ENCODE measurements at regions not wholly inside any gene's neighbourhood (a gene's known extent, or its start where the extent isn't known, plus 50 kb on each side); places are given as distances from the start of the nearest gene placed in this dataset.

DNA sequence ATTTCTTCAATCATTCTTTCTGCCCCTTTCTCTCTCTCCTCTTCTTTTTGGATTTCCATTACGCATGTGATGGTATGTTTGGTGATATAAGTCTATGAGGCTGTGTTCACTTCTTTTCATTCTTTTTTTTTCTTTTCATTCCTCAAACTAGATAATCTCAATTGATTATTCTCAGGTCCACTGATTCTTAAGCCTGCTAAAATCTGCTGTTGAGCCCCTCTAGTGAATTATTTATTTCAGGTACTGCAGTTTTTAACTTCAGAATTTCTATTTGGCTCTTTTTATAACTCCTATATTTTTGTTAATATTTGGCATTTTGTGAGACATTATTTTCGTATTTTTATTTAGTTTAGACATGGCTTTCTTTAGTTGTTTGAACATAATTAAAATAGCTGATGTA is 671.3 kb upstream of the NECTIN3 start:
- TF ChIP-seq EZH2 (IDR thresholded peaks at IDR 0.05; ENCODE audit: borderline replicate concordance) (no peak), EZH2phosphoT487 (IDR thresholded peaks at IDR 0.05; ENCODE audit: low read depth, severe bottlenecking, unreplicated experiment) (no peak)
- TF ChIP-seq, protein P1, sequence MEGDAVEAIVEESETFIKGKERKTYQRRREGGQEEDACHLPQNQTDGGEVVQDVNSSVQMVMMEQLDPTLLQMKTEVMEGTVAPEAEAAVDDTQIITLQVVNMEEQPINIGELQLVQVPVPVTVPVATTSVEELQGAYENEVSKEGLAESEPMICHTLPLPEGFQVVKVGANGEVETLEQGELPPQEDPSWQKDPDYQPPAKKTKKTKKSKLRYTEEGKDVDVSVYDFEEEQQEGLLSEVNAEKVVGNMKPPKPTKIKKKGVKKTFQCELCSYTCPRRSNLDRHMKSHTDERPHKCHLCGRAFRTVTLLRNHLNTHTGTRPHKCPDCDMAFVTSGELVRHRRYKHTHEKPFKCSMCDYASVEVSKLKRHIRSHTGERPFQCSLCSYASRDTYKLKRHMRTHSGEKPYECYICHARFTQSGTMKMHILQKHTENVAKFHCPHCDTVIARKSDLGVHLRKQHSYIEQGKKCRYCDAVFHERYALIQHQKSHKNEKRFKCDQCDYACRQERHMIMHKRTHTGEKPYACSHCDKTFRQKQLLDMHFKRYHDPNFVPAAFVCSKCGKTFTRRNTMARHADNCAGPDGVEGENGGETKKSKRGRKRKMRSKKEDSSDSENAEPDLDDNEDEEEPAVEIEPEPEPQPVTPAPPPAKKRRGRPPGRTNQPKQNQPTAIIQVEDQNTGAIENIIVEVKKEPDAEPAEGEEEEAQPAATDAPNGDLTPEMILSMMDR (IDR thresholded peaks at IDR 0.05; ENCODE audit: poor library complexity): no peak

DNA sequence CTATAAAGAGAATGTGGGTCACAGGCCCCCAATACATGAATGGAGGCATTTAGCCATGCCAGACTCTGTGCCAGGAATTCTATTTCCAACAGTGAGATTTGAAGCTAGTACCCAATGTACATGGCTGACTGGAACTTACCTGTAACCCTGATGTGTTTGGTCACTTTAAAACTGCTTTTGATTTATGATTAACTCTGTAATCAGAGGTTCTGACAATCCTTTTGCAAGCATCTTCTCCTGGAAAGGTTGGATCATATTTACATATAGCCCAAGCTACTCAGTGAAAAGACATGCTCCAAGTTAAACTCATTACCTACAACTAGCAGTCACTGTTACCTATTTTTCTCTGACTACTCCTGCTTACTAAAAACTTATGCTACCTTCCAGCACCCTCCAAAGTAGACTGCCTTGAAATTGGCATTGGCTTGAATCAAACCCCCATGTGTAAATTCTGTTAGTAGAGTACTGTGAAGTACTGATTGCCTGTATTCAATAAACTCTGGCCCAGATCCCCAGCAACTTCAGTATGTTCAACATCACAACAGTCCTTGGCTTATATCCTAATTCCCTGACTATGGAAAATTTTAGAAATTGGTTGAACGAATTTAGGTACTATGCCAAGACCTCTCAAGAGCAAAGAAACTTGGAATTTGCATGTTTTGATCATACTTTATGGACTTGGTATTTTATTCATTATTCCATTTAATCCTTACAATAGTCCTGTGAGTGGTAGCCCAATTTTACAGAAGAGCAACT is 665.6 kb upstream of the NECTIN3 start:
- no peaks in the 10 kb centered on the region for H3K9me2 ChIP-seq (replicated peaks; ENCODE audit: insufficient read depth)
- H3K79me2 ChIP-seq: no peaks in the 10 kb centered on the region
- no peak overlapping the region for H2AFZ ChIP-seq
- no peaks in the 10 kb centered on the region for H4K20me1 ChIP-seq (ENCODE audit: insufficient read depth, poor library complexity, severe bottlenecking)
- 95% methylated on average over 1 of the region's 1 CpG for WGBS (ENCODE audit: low lambda C conversion rate, missing lambda C conversion rate)
- no peaks in the 10 kb centered on the region for H3K36me3 ChIP-seq (replicated peaks; ENCODE audit: insufficient read depth, low read depth)
- no peaks in the 10 kb centered on the region for H3K27me3 ChIP-seq
- no peak for DNase-seq (ENCODE audit: low spot score)
- H3K4me1 ChIP-seq (ENCODE audit: insufficient read depth): no peaks in the 10 kb centered on the region
- H3K4me3 ChIP-seq: no peak overlapping the region
- no peak overlapping the region for H3K4me2 ChIP-seq
- H3K9me3 ChIP-seq (ENCODE audit: low read depth): no peaks in the 10 kb centered on the region
- H3K27ac ChIP-seq: no peak overlapping the region
- TF ChIP-seq, protein P1 (IDR thresholded peaks at IDR 0.05; ENCODE audit: poor library complexity): no peak
- no peak for TF ChIP-seq EZH2phosphoT487 (IDR thresholded peaks at IDR 0.05; ENCODE audit: low read depth, severe bottlenecking, unreplicated experiment)
- no peak for TF ChIP-seq EZH2 (IDR thresholded peaks at IDR 0.05; ENCODE audit: borderline replicate concordance)

More for the DNA sequence above, 671.3 kb upstream of the NECTIN3 start:
- Histone ChIP-seq H3K79me2 (no peaks in the 10 kb centered on the region), H4K20me1 (ENCODE audit: insufficient read depth, poor library complexity, severe bottlenecking) (no peaks in the 10 kb centered on the region), H3K27me3 (no peaks in the 10 kb centered on the region), H2AFZ (no peak overlapping the region), H3K4me2 (no peak overlapping the region), H3K27ac (no peak overlapping the region), H3K9me3 (ENCODE audit: low read depth) (no peaks in the 10 kb centered on the region), H3K9me2 (replicated peaks; ENCODE audit: insufficient read depth) (no peaks in the 10 kb centered on the region), H3K36me3 (replicated peaks; ENCODE audit: insufficient read depth, low read depth) (no peaks in the 10 kb centered on the region), H3K4me3 (no peak overlapping the region), H3K4me1 (ENCODE audit: insufficient read depth) (no peaks in the 10 kb centered on the region)
- DNase-seq (ENCODE audit: low spot score): no peak
- 79% methylated on average over 2 of the region's 2 CpGs for WGBS (ENCODE audit: low lambda C conversion rate, missing lambda C conversion rate)

DNA sequence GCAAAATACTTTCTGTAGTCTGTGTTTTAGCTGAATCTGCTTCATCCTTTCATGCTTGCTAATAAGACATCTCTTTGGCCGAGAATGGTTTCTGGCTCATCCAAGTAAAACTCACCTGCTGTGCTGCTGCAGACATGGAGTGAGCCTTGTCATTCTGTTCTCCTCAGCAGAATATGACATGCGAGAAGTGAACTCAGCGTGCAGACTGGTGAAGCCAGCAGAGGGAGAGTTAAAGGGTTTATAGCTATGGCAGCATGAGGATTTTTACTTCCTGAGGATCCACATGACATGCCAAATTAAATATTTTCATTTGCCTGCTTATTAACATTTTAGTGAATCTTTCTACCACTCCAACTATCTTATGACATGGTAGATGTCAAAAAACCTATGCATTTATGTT is 658.4 kb upstream of the NECTIN3 start:
- Histone ChIP-seq H2AFZ (no peak overlapping the region), H3K27ac (no peak overlapping the region), H3K4me3 (no peak overlapping the region), H3K36me3 (replicated peaks; ENCODE audit: insufficient read depth, low read depth) (no peaks in the 10 kb centered on the region), H3K4me1 (ENCODE audit: insufficient read depth) (no peaks in the 10 kb centered on the region), H3K79me2 (no peaks in the 10 kb centered on the region), H3K9me2 (replicated peaks; ENCODE audit: insufficient read depth) (no peaks in the 10 kb centered on the region), H3K4me2 (no peak overlapping the region), H3K9me3 (ENCODE audit: low read depth) (no peaks in the 10 kb centered on the region), H3K27me3 (no peaks in the 10 kb centered on the region), H4K20me1 (ENCODE audit: insufficient read depth, poor library complexity, severe bottlenecking) (no peaks in the 10 kb centered on the region)
- no peak for TF ChIP-seq EZH2 (IDR thresholded peaks at IDR 0.05; ENCODE audit: borderline replicate concordance)
- no peak for TF ChIP-seq EZH2phosphoT487 (IDR thresholded peaks at IDR 0.05; ENCODE audit: low read depth, severe bottlenecking, unreplicated experiment)
- DNase-seq (ENCODE audit: low spot score): no peak
- 73% methylated on average over 3 of the region's 3 CpGs for WGBS (ENCODE audit: low lambda C conversion rate, missing lambda C conversion rate)
